NCI-H2196 (cell line): ENCODE measurements at regions not wholly inside any gene's neighbourhood (a gene's known extent, or its start where the extent isn't known, plus 50 kb on each side); places are given as distances from the start of the nearest gene placed in this dataset.

ENCODE experiments used
- DNase-seq: peaks from one replicate; lab custom pipeline; 2025; ENCODE audit not compliant: unreplicated experiment; lab: John Stamatoyannopoulos, UW

DNA sequence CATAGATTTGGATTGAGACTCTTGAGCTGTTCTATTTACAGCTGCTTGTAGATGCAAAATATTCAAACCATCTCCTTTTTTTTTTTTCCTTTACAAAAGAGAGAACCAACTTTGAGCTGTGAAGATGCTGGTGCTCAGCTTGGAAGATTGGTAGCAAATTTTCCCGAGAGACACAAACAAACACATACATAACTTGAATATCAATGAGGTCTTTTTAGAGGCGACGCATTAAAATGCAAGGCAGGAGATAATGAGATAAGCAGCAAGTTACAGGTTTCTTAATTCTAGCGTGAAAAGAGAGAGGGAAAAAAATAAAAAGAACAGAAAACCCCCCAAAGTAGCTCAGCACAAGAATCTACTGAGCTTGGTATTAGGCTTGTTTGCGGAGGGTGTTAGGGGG, 247.0 kb upstream of the SORL1-AS1 start:
- no peak for DNase-seq

DNA sequence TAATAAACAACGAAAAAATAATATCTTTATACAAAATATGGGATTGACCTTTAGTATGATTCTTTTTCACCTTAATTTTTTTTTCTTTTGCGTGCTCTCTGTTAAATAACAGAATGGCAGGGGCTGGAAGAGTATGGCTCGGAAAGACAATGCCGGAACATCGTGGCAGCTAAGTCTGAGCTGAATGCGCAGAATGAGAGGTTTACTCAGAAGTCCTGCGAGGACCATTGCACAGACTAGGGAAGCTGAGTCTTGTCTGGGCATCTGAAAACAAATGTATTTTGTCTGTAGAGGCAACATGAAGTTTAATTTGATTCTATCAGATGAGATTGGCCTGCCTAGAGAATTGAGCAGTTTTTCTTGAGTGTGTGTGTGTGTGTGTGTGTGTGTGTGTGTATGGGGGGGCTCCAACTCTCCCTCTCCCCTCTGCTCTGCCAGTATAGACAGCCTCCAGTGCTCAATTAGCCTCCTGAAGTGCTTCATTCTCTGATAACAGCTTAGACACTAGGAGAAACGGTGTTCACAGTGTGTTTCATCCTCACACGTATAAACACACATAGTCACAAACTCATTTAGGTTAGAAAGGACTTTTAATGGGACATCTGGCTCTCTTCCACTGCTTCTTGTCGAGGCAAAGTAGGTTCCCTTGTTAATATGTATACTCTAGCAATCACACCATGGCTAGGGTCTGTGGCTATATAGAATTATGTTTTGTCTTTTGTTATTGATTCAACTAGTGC, 244.3 kb upstream of the SORL1-AS1 start:
- no peak for DNase-seq

DNA sequence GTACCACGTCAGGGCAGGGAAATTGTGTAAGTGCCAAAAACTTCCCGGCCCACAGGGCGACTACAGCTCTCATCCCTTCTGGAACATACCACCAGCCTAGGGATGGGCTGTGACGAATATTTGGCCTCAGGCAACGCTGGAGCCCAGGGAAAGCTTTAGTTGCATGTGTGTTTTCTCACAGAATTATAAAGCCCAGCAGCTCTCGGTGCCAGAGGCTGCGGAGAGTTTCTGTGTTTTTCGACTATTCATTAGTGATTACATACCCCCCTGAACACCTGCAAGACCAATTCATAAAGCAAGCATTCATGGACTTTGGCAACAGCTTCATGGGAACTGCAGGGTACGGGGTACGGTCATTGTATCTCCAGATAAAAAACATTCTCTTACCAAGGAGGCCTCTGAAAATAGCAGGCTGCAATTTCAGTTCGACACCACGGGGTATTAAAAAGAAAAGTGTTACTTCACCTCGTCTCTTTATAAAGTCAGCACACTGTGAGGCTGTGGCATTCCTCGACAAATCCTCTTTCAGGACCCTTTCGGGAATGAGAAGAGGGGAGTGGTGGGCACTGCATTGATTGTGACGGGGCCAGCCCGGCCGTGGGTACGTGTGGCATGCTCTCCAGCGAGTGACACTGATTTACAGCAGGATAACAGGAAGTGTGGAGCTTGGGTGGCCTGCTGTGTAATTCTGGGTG, 243.6 kb upstream of the SORL1-AS1 start:
- DNase-seq: no peak

DNA sequence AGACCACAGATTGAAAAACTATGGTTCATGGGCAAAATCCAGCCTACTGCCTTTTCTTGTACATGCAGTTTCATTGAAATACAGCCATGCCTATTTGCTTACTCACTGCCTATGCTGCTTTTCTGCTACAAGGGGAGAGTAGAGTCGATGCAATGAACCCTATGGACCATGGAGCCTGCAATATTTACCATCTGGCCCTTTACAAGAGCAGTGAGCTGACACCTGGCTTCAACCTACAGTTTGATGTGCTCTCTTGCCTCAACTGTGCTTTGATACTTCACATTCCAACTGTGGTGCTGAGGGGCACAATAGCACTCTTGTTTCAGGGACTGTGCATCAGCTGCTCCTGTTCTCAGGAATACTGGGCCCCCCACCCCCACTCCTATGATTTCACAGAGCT, 239.5 kb upstream of the SORL1-AS1 start:
- DNase-seq: no peak

DNA sequence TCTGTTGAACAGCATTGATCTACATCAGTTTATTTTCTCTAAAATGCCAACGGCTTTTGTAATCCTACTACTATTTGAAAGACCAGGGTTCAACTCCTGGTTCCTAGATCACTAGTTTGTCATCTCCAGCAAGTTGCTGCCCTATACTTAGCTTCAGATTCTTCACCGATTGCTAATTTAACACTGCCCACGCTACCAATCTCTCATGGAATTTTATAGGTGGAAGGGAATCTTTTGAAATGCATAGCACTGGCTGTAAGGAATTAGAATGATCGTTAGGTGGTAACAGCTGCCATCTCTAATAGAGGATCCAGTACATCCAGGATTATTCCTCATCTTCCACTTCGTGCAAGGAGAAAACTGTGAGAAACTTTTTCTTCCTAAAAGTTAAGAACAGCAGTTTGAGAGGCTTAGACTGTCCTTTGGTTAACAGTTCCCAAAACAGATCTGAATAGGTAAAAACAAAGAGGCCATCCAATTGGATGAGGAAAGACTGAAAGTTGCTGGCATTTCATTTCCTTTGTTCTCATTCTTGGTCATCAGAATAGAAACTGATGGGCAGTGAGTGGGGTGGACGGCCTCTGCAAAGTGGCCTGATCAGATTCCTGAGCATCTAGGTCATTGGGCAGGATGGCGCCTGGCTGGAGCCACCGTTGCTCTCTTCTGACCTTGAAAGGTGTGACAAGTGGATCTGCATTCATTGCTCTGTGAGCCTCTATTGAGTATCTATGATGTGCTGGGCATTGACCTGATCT, 236.3 kb upstream of the SORL1-AS1 start:
- DNase-seq: no peak

DNA sequence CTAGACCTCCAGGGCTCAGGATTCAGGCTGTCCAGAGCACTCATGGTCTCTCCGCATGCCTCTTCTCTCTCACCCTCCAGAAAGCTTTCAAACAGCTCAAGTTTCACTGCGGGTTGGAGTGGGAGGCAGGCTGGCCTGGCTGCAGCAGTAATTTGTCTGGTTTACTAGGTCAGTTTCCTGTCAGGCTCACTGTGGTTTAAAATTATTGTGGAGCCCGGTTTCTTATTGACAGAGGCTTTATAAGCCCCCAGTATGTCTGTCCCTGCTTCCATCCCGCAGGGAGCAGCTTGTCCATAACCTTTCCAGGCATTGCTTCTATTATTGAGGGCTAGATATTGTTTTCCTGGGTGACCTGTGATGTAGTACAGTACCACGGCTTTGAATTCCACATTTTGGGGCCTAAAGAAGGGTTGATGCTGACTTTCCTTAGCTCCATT, 235.3 kb upstream of the SORL1-AS1 start:
- peak; percentile 7 for DNase-seq

DNA sequence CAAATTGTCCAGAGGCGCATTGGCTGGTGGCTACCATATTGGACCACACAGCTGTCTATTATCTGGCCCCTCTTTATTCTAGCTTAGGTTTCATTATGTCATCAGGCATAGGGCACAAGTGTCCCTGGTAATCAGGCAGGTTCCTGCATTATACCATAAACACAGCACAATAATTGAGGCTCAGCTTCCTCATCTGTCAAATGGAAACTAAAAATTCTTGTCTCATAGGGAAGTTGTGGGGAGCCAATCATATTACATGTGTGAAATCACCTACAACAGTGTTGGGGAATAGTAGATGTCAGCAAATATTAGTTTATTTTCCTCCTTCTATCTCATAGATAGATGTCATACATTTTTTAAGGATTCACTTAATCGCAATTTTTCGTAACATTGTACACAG, 231.0 kb upstream of the SORL1-AS1 start:
- no peak for DNase-seq
